K562 (cell line): ENCODE measurements at regions not wholly inside any gene's neighbourhood (a gene's known extent, or its start where the extent isn't known, plus 50 kb on each side); places are given as distances from the start of the nearest gene placed in this dataset.

Experiments
- CEBPG ChIP-seq, 3 experiments: fragments of 200-800 bp in 1 of 3; sonication (Bioruptor generic) in 1 of 3; sonication (generic) in 1 of 3; formaldehyde crosslinking in 1 of 3; IDR thresholded peaks in 2 of 3; conservative IDR thresholded peaks in 1 of 3; 2 replicates each; pipeline versions ENCODE4 v1.6.1 to v1.8.0; 2016 to 2022; ENCODE audit warnings: missing compliant biosample characterization in 2 of 3, missing genetic modification characterization in 2 of 3, mild to moderate bottlenecking in 1 of 3, missing genetic modification reagents in 1 of 3
- EZH2 ChIP-seq: IDR thresholded peaks from 2 replicates; pipeline ENCODE4 v1.6.1; 2012; ENCODE audit warnings: low read depth, mild to moderate bottlenecking, inconsistent platforms, low read length, borderline replicate concordance
- RCOR1 ChIP-seq, 2 experiments: IDR thresholded peaks; 2 replicates each; pipeline ENCODE4 v1.6.1; 2012; ENCODE audit warnings: low read depth in 2 of 2, low read length in 2 of 2, borderline replicate concordance in 1 of 2, improper control_type of control experiment in 1 of 2
- SRF ChIP-seq, 2 experiments: fragments of 250-450, 450-650 bp in 1 of 2; sonication (Bioruptor Pico) in 1 of 2; sonication (generic) in 1 of 2; formaldehyde crosslinking; IDR thresholded peaks; 2 replicates each; pipeline versions ENCODE4 v1.5.0 to v1.5.1; 2020 to 2022; ENCODE audit warnings: mild to moderate bottlenecking in 1 of 2, missing genetic modification reagents in 1 of 2
- ZNF431 ChIP-seq: sonication (generic); formaldehyde crosslinking; IDR thresholded peaks from 2 replicates; pipeline ENCODE4 v1.8.0; 2022; ENCODE audit warnings: mild to moderate bottlenecking, missing genetic modification reagents
- TF ChIP-seq, protein P1 (sequence below), 3 experiments: IDR thresholded peaks in 2 of 3; conservative IDR thresholded peaks in 1 of 3; 2 replicates each; pipeline ENCODE4 v1.5.1; 2011 to 2012; ENCODE audit warnings: low read length in 3 of 3, mild to moderate bottlenecking in 3 of 3, control low read depth in 2 of 3, improper control_type of control experiment in 1 of 3, inconsistent platforms in 1 of 3, low read depth in 1 of 3, mixed read lengths in 1 of 3, moderate library complexity in 1 of 3; ENCODE audit not compliant: insufficient read depth in 2 of 3
- TF ChIP-seq, protein P2 (sequence below): fragments of 250-450 bp; sonication (Bioruptor Pico); IDR thresholded peaks from 2 replicates; pipeline ENCODE4 v1.5.0; 2022; ENCODE audit warnings: mild to moderate bottlenecking
- TF ChIP-seq, protein P3 (sequence below): IDR thresholded peaks from 3 replicates; pipeline ENCODE4 v1.6.1; 2011; ENCODE audit warnings: borderline replicate concordance, mild to moderate bottlenecking, moderate library complexity; ENCODE audit not compliant: insufficient read length; ENCODE audit errors: extremely low read depth
- TF ChIP-seq, protein P4 (sequence below): sonication (generic); formaldehyde crosslinking; IDR thresholded peaks from 2 replicates; pipeline ENCODE4 v1.8.1; 2022; ENCODE audit warnings: missing genetic modification reagents
- TF ChIP-seq, protein P5 (sequence below), 2 experiments: fragments of 450-650 bp; IDR thresholded peaks; 2 replicates each; pipeline ENCODE4 v1.6.1; 2016; ENCODE audit warnings: mild to moderate bottlenecking in 2 of 2, borderline replicate concordance in 1 of 2, low read depth in 1 of 2, moderate library complexity in 1 of 2

DNA sequence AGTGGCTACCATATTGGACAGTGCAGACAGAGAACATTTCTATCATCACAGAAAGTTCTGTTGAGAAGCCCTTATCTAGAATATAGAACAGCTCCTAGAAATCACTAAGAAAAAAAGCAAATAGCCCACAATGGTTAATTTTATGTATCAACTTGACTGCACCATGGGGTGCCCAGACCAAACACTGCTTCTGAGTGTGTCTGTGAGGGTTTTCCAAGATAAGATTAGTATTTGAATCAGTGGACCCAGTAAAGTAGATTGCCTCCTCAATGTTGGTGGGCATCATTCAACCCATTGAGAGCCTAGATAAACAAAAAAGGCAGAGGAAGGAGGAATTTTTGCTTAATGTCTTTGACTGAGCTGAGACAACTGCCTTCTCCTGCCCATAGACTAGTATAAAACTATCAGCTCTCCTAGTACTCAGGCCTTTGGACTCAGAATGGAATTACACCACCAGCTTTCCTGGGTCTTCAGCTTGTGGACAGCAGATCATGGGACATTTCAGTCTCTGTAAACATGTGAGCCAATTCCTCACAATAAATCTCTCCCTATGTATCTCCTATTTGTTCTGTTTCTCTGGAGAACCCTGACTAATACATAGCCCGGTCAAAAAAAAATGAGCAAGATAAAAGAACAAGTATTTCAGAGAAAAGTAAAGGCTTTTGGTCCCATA, 55.9 kb upstream of the OXTR start:
- TF ChIP-seq, protein P1, sequence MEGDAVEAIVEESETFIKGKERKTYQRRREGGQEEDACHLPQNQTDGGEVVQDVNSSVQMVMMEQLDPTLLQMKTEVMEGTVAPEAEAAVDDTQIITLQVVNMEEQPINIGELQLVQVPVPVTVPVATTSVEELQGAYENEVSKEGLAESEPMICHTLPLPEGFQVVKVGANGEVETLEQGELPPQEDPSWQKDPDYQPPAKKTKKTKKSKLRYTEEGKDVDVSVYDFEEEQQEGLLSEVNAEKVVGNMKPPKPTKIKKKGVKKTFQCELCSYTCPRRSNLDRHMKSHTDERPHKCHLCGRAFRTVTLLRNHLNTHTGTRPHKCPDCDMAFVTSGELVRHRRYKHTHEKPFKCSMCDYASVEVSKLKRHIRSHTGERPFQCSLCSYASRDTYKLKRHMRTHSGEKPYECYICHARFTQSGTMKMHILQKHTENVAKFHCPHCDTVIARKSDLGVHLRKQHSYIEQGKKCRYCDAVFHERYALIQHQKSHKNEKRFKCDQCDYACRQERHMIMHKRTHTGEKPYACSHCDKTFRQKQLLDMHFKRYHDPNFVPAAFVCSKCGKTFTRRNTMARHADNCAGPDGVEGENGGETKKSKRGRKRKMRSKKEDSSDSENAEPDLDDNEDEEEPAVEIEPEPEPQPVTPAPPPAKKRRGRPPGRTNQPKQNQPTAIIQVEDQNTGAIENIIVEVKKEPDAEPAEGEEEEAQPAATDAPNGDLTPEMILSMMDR (IDR thresholded peaks at IDR 0.05 in 2 of 3, conservative IDR thresholded peaks at IDR 0.05 in 1 of 3; ENCODE audit: insufficient read depth in 2 of 3, low read depth in 1 of 3, low read length in 3 of 3): no peak
- TF ChIP-seq, protein P2, sequence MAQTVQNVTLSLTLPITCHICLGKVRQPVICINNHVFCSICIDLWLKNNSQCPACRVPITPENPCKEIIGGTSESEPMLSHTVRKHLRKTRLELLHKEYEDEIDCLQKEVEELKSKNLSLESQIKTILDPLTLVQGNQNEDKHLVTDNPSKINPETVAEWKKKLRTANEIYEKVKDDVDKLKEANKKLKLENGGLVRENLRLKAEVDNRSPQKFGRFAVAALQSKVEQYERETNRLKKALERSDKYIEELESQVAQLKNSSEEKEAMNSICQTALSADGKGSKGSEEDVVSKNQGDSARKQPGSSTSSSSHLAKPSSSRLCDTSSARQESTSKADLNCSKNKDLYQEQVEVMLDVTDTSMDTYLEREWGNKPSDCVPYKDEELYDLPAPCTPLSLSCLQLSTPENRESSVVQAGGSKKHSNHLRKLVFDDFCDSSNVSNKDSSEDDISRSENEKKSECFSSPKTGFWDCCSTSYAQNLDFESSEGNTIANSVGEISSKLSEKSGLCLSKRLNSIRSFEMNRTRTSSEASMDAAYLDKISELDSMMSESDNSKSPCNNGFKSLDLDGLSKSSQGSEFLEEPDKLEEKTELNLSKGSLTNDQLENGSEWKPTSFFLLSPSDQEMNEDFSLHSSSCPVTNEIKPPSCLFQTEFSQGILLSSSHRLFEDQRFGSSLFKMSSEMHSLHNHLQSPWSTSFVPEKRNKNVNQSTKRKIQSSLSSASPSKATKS (CRISPR knock-in tag): no peak
- TF ChIP-seq CEBPG (CRISPR knock-in tag; IDR thresholded peaks at IDR 0.05): no peak
- no peak for TF ChIP-seq CEBPG (tag; conservative IDR thresholded peaks at IDR 0.05 in 1 of 2, IDR thresholded peaks at IDR 0.05 in 1 of 2)
- TF ChIP-seq, protein P3, sequence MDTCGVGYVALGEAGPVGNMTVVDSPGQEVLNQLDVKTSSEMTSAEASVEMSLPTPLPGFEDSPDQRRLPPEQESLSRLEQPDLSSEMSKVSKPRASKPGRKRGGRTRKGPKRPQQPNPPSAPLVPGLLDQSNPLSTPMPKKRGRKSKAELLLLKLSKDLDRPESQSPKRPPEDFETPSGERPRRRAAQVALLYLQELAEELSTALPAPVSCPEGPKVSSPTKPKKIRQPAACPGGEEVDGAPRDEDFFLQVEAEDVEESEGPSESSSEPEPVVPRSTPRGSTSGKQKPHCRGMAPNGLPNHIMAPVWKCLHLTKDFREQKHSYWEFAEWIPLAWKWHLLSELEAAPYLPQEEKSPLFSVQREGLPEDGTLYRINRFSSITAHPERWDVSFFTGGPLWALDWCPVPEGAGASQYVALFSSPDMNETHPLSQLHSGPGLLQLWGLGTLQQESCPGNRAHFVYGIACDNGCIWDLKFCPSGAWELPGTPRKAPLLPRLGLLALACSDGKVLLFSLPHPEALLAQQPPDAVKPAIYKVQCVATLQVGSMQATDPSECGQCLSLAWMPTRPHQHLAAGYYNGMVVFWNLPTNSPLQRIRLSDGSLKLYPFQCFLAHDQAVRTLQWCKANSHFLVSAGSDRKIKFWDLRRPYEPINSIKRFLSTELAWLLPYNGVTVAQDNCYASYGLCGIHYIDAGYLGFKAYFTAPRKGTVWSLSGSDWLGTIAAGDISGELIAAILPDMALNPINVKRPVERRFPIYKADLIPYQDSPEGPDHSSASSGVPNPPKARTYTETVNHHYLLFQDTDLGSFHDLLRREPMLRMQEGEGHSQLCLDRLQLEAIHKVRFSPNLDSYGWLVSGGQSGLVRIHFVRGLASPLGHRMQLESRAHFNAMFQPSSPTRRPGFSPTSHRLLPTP: no peak
- TF ChIP-seq RCOR1 (IDR thresholded peaks at IDR 0.05; ENCODE audit: borderline replicate concordance in 1 of 2, low read depth in 2 of 2, low read length in 2 of 2): no peak
- TF ChIP-seq SRF (CRISPR knock-in tag; IDR thresholded peaks at IDR 0.05): no peak
- TF ChIP-seq, protein P4, sequence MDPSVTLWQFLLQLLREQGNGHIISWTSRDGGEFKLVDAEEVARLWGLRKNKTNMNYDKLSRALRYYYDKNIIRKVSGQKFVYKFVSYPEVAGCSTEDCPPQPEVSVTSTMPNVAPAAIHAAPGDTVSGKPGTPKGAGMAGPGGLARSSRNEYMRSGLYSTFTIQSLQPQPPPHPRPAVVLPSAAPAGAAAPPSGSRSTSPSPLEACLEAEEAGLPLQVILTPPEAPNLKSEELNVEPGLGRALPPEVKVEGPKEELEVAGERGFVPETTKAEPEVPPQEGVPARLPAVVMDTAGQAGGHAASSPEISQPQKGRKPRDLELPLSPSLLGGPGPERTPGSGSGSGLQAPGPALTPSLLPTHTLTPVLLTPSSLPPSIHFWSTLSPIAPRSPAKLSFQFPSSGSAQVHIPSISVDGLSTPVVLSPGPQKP (CRISPR knock-in tag): no peak
- TF ChIP-seq, protein P5, sequence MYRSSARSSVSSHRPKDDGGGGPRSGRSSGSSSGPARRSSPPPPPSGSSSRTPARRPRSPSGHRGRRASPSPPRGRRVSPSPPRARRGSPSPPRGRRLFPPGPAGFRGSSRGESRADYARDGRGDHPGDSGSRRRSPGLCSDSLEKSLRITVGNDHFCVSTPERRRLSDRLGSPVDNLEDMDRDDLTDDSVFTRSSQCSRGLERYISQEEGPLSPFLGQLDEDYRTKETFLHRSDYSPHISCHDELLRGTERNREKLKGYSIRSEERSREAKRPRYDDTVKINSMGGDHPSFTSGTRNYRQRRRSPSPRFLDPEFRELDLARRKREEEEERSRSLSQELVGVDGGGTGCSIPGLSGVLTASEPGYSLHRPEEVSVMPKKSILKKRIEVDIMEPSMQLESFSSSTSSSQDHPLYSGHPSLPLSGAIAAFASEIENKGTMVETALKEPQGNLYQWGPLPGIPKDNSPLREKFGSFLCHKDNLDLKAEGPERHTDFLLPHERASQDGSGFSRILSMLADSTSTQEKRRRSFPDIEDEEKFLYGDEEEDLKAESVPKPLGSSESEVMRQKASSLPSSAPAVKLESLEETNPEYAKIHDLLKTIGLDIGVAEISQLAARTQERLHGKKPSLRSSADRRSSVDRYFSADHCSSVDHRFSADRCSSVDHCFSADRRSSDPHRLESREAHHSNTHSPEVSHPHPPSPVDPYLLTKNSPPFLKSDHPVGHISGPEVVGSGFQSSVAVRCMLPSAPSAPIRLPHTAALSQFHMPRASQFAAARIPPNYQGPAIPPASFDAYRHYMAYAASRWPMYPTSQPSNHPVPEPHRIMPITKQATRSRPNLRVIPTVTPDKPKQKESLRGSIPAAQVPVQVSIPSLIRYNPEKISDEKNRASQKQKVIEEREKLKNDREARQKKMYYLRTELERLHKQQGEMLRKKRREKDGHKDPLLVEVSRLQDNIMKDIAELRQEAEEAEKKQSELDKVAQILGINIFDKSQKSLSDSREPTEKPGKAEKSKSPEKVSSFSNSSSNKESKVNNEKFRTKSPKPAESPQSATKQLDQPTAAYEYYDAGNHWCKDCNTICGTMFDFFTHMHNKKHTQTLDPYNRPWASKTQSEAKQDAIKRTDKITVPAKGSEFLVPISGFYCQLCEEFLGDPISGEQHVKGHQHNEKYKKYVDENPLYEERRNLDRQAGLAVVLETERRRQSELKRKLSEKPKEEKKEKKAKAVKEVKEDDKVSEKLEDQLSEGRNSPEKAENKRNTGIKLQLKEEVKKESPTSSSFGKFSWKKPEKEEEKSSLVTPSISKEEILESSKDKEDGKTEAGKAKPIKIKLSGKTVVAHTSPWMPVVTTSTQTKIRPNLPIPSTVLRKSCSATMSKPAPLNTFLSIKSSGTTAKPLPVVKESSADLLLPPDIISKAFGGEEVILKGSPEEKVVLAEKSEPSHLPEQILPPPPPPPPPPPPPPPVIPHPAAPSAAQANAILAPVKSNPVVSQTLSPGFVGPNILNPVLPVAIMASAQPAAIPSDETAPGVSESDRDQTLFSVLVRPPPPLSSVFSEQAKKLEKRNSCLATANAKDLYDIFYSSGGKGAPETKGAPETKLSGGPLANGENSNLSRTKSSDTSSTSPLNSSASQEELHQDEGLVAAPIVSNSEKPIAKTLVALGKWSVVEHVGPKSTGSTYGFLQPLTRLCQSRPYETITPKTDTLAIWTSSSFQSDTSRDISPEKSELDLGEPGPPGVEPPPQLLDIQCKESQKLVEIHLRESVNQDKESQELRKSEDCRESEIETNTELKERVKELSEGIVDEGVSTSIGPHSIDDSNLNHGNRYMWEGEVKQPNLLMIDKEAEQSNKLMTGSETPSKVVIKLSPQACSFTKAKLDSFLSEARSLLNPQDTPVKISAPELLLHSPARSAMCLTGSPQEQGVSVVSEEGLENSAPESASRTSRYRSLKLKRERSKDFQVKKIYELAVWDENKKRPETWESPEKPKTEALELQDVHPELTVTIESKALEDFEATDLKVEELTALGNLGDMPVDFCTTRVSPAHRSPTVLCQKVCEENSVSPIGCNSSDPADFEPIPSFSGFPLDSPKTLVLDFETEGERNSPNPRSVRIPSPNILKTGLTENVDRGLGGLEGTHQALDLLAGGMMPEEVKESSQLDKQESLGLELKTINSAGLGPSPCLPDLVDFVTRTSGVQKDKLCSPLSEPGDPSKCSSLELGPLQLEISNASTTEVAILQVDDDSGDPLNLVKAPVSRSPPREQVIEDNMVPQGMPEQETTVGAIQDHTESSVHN (IDR thresholded peaks at IDR 0.05; ENCODE audit: borderline replicate concordance in 1 of 2, low read depth in 1 of 2): no peak
- TF ChIP-seq EZH2: no peak
- no peak for TF ChIP-seq ZNF431 (CRISPR knock-in tag)
